Myocyte (in vitro differentiated cells): ENCODE measurements at regions not wholly inside any gene's neighbourhood (a gene's known extent, or its start where the extent isn't known, plus 50 kb on each side); places are given as distances from the start of the nearest gene placed in this dataset.
"Not testable (repeated sequence)": the region's sequence is repeated elsewhere in the genome, so short reads cannot be mapped to it uniquely, and the experiment has no call there.

Source experiments
- DNase-seq: peaks from one replicate; pipeline ENCODE4 v3.0.0-alpha.2; 2012; ENCODE audit warnings: low read depth

DNA sequence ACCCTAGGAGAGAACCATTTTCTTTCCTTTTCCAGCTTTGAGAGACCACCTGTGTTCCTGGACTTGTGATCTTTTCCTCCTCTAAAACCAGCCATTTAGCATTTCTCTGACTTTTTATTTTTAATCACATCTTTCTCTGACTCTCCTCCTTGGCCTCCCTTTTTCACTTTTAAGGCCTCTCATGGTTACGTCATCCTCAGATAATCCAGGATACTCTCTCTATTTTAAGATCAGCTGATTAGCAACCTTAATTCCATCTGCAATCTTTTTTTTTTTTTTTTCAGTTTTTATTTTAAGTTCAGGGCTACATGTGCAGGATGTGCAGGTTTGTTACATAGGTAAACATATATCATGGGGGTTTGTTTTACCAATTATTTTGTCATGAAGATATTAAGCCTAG, 54.0 kb downstream of the RFPL4B start:
- DNase-seq, result no peak

- no peak for DNase-seq
These were observed 60.0 kb downstream of the RFPL4B start for GRCh38 chr6:112407101-112407590.

DNA sequence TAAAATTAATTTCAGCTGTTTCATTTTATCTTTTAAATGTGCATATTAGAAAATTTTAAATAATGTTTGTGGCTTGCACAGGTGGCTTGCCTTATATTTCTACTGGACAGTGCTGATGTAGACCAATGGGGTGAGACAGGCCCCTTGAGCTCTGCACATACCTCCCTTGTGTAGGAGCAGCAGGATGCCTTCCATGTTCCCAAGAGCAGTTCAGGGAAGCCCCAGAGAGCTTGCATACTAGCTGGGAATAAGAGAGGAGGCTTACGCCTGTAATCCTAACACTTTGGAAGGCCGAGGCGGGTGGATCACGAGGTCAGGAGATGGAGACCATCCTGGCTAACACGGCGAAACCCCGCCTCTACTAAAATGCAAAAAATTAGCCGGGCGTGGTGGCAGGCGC, 61.4 kb downstream of the RFPL4B start:
- no peak for DNase-seq

DNA sequence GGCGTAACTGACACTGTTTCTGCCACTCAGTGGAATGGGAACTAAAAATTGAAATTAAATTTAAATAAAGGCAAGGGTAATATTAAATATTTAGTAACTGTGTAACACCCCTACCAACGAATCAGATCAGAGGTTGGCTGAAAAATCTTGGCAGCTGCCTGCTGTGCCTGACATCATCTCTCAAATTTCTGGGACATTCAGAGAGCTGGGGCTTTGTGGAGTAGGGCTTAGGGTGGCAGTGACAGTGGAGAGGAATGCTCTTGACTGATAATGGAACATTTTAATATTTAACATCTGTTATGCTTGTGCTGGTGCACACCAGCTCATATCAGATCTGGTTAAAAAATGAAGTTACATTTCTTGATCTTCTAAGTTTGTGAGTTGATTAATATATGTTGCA, 62.2 kb downstream of the RFPL4B start:
- peak; percentile 78 for DNase-seq

DNA sequence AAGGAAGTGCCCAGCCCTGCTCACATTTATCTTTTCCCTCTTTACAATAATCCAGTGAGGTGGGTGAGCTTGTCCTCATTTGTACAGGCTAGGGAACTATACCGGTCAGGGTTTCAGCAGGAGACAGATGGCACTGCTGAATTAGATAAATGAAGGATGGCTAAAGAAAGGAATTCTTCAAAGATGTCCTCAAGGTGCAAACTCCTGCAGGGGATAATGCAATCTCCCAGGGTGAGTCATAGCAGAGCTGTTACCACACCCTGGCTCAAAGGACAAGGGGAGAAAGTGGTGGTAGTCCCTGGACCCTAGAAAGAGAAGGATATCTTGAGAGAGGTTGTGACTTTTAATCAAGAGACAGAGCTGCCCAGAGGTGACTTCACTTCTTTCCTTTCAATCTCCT, 66.7 kb downstream of the RFPL4B start:
- DNase-seq, result no peak

DNA sequence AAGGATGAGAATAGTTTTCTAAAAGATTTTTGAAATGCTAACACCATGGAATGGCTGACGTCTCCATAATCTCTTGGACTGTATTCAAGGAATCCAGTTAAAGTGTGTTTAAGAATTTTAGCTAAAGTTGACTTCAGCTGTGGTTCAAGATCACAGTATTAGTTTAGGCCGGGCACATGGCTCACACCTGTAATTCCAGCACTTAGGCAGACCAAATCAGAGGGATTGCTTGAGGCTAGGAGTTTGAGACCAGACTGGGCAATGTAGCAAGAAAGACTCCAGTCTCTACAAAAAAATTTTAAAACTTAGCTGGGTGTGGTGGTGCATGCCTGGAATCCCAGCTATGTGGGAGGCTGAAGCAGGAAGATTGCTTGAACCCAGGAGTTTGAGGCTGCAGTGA, 68.2 kb downstream of the RFPL4B start:
- no peak for DNase-seq

GRCh38 chr6:112416866-112417265, 69.7 kb downstream of the RFPL4B start:
- no peak for DNase-seq

DNA sequence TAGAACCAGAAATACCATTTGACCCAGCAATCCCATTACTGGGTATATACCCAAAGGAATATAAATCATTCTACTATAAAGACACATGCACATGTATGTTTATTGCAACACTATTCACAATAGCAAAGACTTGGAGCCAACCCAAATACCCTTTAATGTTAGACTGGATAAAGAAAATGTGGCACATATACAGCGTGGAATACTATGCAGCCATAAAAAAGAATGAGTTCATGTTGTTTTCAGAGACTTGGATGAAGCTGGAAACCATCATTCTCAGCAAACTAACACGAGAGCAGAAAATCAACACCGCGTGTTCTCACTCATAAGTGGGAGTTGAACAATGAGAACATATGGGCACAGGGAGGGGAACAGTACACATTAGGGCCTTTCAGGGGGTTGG, 79.9 kb downstream of the RFPL4B start:
- not testable (repeated sequence) for DNase-seq

- DNase-seq, result no peak
These were observed 80.4 kb downstream of the RFPL4B start for GRCh38 chr6:112427499-112427898.

GRCh38 chr6:112428477-112428876, 81.3 kb downstream of the RFPL4B start:
- no peak for DNase-seq

DNA sequence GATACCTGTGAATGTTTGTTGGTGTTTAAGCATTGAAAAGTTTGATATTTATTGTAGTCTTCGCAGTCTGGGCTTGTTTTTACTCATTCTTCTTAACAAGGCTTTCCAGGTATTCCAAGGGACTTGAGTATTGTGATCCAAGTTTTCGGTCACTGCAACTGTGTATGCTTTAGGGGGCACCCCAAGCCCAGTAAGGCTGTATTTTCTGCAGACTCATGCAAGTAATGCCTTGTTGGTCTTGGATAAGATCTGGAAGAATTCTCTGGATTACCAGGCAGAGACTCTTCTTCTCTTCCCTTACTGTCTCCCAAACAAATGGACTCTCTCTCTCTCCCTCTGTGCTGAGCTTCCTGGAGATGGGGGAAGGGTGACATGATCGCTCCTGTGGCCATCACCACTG, 82.1 kb downstream of the RFPL4B start:
- peak; percentile 18 for DNase-seq

DNA sequence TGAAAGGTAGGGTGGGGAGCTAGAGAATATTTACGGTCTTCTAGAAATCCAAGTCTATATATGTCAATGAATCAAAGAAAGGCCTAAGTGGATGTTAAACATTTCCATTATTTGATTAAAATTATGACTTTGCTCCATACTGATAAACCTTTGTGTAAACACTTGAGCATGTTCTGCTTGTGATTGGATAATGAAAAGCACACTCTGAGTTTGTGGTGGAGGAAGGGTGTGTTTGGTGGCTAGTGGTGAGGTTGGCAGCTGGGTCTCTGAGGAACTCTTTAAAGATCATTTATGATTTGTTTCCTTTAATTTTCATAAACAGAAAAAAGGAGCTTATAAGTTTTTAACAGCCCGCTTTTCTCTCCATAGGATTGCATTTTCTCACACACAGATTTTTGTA, 84.7 kb downstream of the RFPL4B start:
- no peak for DNase-seq

GRCh38 chr6:112432853-112433252, 85.7 kb downstream of the RFPL4B start:
- DNase-seq, result no peak

DNA sequence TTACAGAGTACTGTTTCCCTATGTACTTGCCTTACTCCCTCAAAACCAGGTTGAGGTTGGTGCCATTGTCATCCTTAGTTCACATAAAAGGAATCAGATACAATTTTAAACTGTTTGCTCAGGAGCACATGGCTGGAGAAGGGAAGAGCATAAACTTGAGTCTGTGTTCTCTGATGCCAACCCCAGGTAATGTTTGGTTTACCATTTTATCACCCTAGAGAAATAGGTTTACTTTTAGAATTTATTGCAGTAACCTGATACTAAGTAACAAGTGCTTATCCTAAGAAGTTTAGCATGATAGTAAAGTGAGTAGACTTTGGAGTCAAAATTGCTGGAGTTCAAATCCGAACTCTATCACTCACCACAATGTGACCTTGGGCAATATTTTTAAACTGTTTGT, 86.3 kb downstream of the RFPL4B start:
- no peak for DNase-seq

DNA sequence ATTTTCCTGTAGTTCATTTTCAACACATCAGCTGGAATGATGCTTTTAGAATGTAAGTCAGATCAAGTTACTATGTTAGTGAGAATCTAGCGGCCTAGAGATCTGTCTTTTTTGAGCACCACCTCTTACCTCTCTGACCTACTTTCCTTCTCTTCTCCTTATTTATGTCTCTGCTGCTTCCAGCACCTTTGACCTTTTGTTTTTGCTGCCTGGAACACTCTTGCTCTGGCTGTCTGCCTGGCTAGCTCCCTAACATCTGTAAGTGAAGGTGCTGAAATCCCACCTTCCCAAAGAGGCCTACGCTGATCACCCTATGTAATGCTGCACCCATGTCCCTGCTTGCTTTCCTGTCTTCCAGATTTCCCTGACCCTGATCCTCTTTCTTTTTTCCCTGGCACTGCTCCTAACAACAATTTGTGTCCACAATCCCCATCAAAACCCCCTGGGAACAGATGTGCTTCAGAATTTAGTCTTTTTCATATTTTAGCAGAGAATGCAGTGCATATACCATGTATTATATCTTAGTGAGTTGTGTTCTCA, 87.8 kb downstream of the RFPL4B start:
- DNase-seq, result no peak

GRCh38 chr6:112437058-112437457, 89.9 kb downstream of the RFPL4B start:
- DNase-seq, result peak; percentile 62

DNA sequence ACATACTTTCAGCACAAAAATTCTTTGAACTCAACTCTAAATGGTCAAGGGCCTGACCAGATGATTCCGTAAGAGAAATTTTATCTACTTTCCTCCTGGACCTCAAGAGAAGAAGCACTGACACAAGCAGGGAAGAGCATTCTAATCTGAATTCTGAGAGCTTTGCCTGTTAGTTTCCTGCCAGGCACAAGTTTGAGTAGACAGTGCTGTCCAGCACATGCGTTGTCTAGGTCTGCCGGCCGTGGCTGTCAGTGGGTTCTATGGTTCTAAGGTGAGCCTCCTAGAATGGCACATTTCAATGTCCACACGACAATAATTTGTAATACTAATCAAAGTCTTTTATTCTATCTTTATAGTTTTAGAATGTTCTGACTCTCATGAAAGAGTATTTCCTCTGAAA, 91.9 kb downstream of the RFPL4B start:
- no peak for DNase-seq

- no peak for DNase-seq
These were observed 92.3 kb downstream of the RFPL4B start for GRCh38 chr6:112439432-112439831.

- no peak for DNase-seq
These were observed 94.5 kb downstream of the RFPL4B start for GRCh38 chr6:112441607-112442006.

DNA sequence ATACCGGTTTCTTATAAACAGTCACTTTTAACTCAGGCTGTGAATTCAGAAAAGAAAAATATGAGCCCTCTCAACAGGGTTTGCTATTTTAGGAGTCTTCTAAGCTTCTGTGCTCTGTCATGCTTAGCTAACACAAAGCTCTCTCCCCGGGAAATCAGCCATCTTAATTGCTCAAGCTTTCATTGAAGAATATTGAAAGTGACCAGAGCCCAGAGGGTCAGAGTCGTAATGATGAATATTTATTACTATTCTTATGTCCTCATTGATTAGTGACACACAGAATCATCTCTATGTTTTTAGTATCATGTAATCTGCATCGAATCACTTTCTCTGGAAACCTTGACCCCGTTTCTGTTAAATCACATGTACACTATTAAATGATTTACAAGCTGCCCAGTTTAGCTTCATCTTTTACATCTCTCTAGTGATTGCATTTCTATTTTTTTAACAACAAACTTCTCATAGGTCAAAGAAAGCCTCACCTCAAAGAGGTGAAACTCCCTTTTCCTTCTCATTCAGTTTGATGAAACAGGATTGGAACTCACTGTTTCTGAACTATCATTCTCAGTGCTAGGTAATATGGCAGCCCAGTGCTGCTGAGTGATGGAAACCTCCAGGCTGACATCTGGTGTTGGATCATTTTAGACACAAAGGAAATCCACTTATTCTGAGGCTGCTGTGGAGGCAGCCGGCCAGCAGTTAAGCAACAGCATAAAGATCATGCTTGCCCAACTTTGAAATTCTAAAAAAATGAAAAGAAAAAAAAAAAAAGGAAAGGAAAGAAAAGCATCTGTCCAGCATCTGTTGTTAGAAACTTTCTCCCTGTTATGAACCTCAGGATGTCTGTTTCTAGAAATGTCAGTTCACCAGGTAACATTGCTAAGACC, 96.3 kb downstream of the RFPL4B start:
- DNase-seq, result peak; percentile 73

GRCh38 chr6:112448786-112449185, 101.7 kb downstream of the RFPL4B start:
- not testable (repeated sequence) for DNase-seq

DNA sequence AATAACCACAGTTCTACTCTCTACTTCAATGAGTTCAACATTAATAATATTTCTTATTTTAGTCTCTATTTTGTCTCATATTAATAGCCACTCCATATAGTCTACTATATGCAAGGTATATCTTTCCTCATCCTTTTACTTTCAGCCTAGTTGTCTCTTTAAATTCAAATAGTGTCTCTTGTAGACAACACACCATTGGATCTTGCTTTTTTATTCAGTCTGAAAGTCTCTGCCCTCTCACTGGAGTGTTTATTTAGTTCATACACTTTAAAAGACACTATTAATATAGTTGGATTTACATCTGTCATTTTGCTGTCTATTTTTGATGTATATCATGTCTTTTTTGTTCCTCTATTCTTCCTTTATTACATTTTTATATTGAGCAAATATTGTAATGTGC, 103.5 kb downstream of the RFPL4B start:
- no peak for DNase-seq

DNA sequence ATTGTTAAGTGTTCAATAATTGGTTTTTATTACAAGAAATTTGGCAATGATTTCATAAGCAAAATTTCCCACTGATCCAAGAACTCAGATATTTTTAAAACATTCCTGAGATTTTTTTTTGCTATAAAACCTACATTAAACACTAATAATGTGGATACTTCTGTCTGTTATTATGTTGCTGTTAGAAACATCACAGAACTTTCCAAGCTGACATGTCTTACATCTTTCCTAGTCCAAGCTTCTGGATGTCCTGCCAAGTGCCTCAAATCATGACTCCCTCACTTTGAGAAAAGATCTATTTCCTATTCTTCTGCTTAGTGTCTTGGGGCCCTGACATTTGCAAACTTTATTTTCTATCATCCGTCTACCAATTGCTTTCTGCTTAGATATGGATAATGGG, 110.8 kb downstream of the RFPL4B start:
- no peak for DNase-seq
